HG03139 (cell line): ENCODE measurements at regions not wholly inside any gene's neighbourhood (a gene's known extent, or its start where the extent isn't known, plus 50 kb on each side); places are given as distances from the start of the nearest gene placed in this dataset.
"Not testable (repeated sequence)": the region's sequence is repeated elsewhere in the genome, so short reads cannot be mapped to it uniquely, and the experiment has no call there.

Experiments
- ATAC-seq: cut with Tn5 transposase; IDR thresholded peaks from one replicate; pipeline ENCODE4 v1.9.1; 2021; ENCODE audit not compliant: unreplicated experiment

DNA sequence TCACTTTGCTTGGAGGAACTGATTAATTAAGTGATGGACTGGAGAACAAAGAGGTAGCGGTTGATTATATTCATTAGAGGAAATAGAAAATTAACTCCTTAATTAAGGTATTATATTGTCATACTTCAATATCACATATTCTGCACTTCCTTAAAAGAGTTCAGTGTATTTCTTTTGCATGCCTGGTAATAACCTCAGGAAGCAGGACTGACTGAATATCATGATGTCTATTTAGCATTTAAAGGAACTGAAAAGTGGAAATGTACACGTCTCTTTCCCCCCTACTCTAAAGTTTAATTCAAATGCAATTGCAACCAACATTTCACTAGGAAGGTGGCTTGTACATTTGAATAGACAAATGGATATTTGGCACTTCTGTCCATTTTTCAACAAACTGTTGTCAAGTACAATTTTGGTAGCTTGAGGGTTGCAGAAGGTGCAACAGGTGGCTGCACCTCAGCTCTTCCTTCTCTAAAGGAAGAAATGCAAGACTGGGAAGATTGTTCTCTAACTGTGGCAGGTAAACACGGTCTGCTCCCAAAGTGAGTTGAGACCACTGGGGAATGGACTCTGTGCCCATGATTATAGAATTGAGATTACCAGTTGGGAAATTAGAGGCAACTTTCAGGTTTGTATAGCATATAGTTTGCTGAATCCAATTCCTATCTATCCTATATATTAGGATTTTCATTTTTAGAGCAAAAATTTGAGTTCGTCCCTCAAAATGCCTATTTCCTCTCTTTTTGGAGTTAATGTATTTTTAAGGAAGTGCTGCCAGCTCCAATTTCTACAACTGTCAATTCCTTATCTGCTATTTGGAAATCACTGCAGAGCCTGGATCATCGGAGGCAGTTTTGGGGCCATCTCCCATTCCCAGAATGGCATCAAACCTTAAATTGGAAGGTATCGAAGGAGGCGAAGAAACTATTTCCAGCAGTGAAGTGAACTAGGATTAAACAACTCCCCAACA lies 98.9 kb upstream of the TAF11L2 start:
- no peak for ATAC-seq

DNA sequence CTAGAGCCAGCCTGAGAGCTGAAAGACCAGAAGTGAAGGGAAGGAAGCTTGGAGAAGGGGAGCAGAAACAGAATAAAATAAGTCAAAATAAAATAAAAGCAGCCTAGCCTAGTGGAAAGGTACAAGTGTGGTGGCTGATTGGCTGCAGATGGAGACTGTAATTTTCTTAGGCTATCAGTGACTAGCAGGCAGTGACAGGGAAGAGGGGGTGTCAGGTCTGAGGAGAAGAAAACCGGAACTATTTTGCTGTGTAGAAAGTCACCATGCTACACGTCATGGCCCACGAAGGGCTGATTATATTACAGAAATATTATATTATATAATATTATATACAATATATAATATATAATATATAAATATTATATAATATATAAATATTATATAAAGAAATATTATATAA lies 98.1 kb upstream of the TAF11L2 start:
- no peak for ATAC-seq

DNA sequence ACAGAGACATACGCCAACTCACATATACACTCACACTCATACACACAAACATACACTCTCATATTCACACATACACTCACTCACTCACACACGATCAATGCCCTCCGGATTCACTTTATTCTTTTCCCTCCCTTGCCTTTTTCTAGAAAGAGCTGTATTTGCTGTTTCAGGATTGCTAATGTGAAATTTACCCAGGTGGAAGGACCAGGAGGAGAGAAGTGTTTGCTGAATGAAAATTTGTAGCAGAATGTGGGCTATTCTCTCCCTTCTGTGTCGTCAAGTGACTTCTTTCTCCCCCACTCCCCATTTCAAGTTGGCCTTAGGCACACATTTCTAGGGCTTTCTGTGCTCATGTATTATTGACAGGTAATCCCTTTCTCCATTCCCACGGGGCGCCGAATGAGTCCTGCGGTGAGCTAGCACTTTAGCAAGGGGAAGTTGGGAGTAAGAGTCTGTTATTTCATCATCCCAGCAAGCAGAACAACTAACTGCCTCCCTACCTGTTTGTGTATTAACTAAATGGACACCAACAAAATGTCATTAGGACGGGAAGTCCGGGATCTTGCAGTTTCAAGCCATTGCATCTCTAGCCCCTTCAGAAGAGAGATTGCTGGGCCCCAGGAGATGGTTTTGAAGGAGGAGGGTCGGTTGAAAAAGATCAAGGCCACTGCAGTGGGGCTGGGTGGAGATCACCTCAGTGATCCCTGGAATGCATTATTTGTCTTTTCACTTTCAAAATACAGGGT lies 97.1 kb upstream of the TAF11L2 start:
- ATAC-seq, result no peak

DNA sequence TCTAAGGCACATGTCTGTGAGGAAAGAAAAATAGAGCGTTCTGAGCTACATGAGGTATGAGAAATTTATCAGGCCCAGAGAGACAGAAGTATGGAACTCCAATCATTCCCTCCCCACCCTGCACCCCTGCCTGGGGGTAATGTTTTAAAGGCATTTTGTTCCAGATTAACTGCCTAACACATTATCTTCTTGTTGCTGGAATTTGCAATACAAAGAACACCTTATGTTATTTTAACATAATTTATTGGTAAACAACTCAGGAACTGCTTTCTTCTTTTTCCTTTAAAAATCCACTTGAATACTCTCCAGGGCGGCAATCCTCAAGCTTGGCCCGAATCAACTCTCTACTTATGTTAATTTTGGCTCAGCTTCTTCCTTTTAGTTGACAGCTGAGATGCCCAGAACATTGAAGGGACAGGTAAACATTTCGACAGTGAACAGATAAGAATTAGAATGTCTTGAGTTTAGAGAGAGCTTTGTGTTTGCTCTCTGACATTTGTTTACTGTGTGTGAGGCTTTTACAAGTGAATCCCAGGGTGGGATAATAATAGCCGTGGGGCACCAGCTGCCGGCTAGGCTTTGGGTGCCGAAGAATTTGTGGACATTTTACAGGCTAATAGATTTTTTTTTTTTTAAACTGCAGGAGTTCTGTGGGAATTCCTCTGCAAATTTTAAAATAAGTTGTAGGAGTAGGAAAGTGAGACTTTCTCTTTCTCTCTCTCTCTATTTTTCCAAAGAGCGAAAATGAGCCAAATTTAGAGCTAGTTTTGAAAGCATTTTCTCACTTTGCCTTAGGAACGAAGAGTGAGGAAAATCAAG lies 96.4 kb upstream of the TAF11L2 start:
- ATAC-seq, result no peak

DNA sequence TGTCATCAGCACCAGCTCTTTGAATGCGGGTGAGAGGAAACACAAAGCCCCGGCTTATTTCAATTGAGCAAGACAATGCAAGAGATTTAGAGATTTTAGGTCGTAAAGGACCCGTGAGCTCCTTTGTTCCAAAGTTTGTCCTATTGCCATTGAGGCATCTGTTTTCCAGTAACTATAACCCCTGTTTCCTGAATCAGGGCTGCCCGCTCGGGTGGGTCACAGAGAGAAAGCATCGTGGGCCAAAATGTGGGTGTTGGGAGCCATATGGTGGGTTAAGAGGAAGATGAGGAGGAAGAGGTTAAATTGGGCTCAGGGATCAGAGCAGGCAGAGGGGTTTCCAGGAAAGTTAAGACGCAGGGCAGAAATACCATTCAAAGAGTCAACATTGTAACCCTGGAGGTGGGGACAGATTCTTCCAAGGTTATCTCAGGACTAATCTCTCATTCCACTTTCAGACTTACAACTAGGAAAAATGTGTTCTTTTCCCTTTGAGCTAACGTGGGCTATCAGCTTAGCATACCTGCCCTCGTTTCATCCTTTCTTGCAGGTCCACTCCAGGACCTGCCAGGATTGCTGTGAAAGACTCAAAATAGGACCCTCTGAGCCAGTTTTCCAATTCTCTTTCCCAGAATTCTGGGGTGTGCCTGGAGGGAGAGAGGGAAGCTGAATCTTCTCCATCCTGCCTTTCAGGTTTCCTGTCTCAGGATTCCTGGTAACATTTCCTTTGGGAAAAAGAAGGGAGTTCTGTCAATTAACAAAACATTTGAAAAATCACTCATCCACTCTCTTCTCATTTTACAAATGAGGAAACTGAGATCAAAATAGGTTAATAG lies 95.5 kb upstream of the TAF11L2 start:
- ATAC-seq, result no peak

DNA sequence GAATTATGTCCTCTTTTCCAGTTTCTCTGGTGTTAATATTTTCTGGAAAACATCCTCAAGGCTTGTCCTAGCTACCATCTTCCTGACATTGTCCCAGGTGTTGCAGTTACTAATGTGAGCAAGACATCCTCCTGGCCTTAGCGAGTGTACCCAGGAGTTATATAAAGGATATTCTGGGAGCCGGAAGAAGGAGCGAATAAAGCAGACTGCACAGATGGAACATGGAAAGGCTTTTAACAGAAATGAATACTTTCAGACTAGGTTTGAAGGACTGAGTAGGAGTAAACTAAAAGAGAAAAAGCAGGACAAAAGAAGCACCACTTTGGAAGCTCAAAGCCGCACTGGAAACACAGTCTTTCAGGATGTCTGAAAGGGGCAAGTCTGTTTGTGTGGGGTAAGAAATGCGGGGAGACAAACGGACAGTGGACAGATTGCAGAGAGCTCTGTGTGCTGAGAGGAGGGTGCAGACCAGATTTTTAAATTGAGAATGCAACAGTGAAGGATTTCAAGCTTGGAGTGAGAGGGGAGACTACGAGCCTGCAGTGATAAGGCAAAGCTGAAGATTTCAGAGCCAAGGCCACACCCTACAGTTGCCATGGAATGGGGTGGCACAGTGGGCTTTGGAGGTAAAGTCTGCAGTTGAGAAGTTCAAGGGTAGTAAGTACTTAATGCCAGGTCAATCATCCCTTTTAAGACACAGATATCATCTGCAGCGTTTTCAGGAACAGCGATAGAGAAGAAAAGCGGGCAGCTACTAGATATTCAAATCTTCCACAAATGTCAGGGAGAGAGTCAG lies 94.1 kb upstream of the TAF11L2 start:
- ATAC-seq, result no peak

DNA sequence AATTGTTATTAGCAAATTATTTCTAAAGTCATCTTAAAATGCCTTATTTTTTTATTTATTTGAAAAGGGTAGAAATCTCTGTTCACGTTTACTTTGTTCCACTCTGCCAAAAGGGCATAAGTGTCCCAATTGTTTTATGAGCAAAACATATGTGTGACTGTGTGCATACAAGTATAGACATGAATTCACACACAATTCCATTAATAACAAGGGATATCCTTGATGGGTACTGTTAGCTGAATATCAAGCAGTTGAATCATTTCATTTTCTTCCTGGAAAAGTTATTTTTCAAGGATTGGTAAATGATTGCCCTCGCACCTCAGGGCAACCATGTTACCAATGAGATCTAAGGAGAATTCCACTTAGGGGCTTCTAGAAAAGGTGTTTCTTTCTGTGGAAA lies 92.1 kb upstream of the TAF11L2 start:
- no peak for ATAC-seq

DNA sequence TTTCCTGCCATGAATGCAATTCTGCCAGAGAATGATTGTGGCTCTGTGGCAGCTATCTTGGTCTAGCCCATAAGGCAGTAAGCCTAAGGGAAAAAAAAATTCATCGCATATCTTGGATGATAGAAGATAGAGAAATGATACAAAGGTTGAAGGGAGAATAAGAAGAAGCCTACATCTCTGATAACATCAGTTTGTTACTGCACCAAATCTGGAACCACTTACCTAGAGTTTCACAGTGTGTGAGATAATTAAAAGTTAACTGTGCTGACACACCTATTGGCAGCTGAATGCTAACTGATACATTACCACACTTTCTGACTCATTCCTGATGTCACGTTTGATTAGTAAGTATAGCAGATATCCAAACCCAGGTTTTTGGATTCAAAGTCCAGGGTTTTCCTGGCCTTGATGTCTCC lies 91.6 kb upstream of the TAF11L2 start:
- ATAC-seq, result no peak

DNA sequence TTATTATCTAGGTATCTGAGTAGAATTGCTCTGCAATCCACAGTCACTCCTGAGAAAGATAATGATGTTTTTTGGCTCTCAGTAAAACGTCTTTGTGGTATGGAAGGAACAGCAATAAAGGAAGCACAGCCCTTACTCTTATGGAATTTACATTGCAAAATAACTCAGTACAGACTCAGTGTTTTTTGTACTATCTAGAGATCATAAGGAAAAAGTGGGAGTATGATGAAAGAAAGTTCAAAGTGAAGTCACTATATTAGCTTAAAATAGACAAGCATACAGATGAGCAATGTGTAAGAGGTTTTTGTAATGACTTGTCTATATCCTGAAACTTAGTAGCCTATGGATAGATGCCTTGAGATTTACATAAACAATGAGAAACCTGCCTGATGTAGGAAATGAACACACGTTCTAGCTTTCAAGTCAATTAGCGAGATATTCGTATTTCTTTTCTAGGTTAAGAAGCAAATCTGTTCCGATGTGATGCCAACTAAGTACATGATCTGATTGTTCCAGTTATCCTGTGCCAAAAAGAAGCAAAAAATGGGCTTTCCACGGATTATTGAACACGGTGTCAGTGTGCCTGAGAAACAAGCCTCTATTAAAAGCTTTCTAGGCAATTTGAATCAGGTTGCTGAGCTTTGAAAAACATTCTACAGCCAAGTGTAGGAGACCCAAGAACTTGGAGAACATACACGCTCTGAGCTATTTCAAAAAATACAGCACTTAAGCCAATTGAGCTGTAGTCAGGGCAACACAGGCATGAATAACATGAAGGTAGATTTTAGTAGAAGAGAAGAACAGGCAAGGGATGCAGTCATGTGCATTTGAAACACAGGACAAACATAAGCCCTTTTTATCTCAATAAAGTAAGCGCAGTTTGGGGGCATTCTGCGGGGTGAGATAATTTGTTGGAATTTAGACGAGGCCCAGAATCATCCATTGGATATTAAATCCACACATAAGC lies 86.3 kb upstream of the TAF11L2 start:
- no peak for ATAC-seq

DNA sequence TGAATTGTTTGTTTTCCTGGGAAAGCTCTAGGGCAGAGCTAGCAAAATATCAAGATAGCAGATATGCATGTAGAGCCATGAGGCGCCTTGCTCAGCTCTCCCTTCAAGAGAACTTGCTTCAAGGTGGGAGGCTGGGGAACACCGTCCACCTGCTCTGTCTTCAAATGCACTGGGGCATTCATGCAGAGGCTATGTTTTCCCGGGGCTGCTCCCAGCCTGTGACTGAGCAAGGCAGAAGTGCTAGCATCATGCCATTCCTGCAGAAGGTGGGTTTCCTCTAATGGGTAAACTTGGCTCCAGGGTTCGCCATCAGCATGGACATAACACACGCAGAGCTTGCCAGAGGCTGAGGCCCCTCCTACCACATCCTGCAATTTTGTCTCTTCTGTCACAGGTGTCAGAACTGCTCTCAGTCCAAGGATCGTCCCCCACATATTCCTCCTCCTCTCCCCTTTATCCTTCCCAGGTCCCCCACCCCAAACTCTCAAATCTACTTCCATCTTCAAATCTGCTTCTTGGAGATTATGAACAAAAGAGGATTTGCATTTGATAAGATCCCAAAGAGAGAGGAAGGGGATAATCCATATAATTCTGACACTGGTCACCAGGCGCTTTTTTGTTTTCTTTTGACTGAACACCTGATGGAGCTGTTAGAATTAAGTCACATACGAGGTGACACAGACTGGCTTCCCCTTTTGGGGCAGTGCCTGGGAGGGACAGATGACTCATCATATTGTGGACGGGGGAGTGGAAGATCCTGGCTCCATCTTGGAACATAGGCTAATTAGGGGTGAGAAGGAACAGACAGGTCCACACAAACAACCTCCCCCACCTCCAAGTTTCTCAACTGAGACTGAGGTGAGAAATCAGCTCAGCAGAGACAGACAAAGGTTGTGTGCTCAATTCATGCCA lies 85.0 kb upstream of the TAF11L2 start:
- ATAC-seq, result no peak

DNA sequence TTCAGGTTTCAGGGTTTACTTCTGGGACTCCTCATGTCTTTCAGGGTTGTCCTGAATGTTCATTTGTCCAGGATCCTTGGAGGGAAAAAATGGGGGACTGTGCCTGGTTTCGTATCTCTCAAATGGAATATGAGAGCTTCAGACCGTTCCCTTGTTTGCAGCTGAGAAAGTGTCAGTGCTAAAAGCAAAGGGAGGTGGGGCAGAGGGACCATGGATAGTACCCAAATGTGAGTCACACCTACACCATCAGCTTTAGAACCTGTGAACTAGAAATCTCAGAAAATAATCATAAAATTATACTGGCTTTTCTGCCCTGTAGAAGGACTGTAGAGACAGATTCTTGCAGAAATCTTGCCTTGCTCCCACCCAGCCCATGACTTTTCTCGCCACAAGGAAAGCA lies 84.3 kb upstream of the TAF11L2 start:
- ATAC-seq, result no peak

DNA sequence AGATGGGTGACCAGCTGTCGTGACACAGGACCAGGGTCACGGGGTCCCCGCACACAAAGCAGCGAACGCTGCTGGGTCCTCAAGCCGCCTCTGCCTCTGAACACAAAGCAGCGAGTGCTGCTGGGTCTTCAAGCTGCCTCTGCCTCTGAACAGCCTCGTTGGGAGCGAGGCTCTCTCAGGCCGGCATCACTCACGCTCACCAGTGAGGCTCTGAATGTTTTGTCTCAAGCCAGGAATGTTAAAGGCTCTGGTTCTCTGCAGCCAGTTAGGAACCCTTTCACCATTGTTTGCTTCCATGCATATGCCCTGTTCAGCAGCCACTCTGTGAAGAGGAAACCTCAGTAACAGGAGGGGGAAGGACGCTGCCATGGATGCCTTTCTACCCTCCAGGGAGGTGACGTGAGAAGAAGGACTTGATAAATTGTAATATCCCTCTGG lies 82.7 kb upstream of the TAF11L2 start:
- ATAC-seq, result no peak

DNA sequence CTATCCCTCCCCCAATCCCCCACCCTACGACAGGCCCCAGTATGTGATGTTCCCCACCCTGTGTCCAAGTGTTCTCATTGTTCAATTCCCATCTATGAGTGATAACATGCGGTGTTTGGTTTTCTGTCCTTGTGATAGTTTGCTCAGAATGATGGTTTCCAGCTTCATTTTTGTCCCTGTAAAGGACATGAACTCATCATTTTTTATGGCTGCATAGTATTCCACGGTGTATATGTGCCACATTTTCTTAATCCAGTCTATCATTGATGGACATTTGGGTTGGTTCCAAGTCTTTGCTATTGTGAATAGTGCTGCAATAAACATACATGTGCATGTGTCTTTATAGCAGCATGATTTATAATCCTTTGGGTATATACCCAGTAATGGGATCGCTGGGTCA lies 81.7 kb upstream of the TAF11L2 start:
- not testable (repeated sequence) for ATAC-seq

DNA sequence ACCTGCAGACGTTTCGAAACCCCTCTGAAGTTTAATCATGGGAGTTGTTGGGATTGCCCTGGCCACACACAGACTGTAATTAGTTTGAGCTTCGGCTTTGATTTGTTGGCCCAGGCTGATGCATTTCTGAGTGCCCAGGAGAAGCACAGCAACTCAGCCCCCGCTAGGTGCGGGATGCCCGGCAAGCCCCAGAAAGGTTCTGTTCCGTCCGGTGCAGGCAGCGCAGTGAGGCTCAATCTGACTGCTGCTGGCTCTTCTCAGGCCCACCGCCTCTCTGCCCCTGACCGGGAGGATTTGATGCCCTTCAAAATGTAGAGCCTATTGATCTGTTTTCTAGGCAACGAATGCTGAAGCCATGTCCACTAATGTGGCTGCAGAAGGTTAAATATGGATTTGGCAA lies 73.4 kb upstream of the TAF11L2 start:
- no peak for ATAC-seq

DNA sequence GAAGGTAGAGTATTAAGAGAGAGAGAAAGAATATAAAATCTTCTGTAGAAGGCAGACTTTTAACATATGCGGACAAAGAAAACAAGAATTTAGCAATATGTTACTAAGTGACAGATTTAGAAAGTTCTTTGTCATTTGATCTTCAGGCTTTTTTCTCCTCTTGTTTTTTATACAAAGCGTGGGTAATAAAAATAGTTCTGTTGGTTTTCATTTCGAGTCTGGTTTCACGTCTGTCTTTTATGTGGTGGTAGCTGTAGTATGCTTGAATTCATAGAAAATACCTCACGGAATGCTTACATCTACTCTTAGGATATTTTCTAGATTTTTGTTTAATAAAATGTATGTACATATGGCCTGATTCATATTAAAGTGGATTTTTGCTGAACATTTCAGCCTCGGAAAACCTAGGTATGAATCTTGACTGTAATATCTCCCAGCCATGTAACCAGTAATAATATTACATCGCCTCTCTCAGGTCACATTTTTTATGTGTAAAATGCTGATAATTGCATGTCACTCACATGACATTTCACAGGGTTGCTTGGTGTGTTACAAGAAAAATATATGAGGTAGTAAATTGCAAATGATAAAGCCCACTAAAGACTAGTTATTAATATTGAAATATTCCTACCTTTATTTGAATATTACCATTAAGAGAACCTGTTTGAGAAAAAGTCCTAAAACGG lies 72.5 kb upstream of the TAF11L2 start:
- no peak for ATAC-seq

DNA sequence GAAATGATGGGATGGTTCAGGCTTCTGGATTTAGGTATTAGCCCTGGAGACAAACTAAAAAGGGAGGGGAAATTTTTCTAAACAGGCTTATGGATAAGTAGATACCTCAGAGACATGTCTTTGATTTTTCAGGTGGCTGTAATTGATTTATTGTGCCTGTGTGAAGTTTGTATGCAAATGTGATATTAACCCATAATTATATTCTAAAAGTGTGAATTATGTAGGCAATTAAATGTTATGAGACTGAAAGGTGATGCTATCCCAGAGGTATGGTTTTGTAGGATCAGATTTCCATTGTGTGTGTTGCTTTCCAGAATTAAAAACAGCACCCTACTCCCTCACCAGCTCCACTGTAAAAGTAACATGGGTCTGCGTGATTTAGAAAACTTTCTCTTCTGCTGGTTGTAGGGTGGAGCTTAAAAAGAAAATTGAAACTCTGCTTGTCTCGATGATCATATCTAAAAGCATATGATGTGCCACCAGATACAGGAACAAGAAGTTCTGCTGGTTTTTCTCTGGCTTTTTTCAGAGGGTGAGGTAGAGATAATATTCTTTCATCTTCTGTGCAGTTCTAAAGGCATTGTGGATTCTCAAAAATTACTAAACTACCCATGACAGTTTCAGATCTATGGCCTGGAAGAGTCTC lies 71.8 kb upstream of the TAF11L2 start:
- ATAC-seq, result peak; percentile 58
